Breast epithelium (tissue), 4 donors: ENCODE measurements at regions not wholly inside any gene's neighbourhood (a gene's known extent, or its start where the extent isn't known, plus 50 kb on each side); places are given as distances from the start of the nearest gene placed in this dataset.
"Not testable (repeated sequence)": the region's sequence is repeated elsewhere in the genome, so short reads cannot be mapped to it uniquely, and the experiment has no call there.

Source experiments
- DNase-seq, 2 donors: peaks; one replicate each; pipeline ENCODE4 v3.0.0-alpha.2; 2019; ENCODE audit warnings: low spot score in 2 of 2
- H3K27ac ChIP-seq, 2 donors: fragments of 200-600 bp; sonication (generic) in 1 of 2; one replicate each; pipeline ENCODE4 v1.5.1; 2016 to 2019; ENCODE audit warnings: mild to moderate bottlenecking in 1 of 2
- H3K27me3 ChIP-seq, 2 donors: fragments of 200-600 bp; sonication (generic) in 1 of 2; one replicate each; pipeline versions ENCODE4 v1.5.1 to v1.6.0; 2017 to 2019; ENCODE audit warnings: control low read depth in 1 of 2, mild to moderate bottlenecking in 1 of 2
- H3K36me3 ChIP-seq: fragments of 200-600 bp; one replicate; pipeline ENCODE4 v1.5.1; 2019
- H3K4me1 ChIP-seq, 2 donors: fragments of 200-600 bp; sonication (generic); one replicate each; pipeline ENCODE4 v1.5.1; 2016 to 2019; ENCODE audit warnings: control low read depth in 1 of 2
- H3K4me3 ChIP-seq, 3 donors: fragments of 200-600 bp; sonication (generic); 1 replicate in 2 of 3; 2 replicates in 1 of 3; pipeline ENCODE4 v1.5.1; 2016 to 2019; ENCODE audit warnings: mild to moderate bottlenecking in 3 of 3, moderate library complexity in 2 of 3
- H3K9me3 ChIP-seq, 2 donors: fragments of 200-600 bp; sonication (generic) in 1 of 2; one replicate each; pipeline ENCODE4 v1.5.1; 2016 to 2019; ENCODE audit warnings: control low read depth in 1 of 2
- CTCF ChIP-seq, 3 donors: fragments of 450-650 bp; IDR thresholded peaks; one replicate each; pipeline ENCODE4 v1.5.1; 2016 to 2017; ENCODE audit warnings: antibody characterized with exemption in 3 of 3, mild to moderate bottlenecking in 3 of 3, moderate library complexity in 3 of 3
- POLR2A ChIP-seq: fragments of 450-650 bp; IDR thresholded peaks from one replicate; pipeline ENCODE4 v1.6.1; 2016; ENCODE audit warnings: antibody characterized with exemption, mild to moderate bottlenecking, moderate library complexity
- POLR2AphosphoS5 ChIP-seq, 3 donors: sonication (generic); formaldehyde crosslinking; IDR thresholded peaks; one replicate each; pipeline ENCODE4 v1.6.1; 2017; ENCODE audit warnings: antibody characterized with exemption in 3 of 3
- intact Hi-C: fragments of 100-400 bp; cut with DNase I; formaldehyde crosslinking; loops from one replicate; pipeline ENCODE4 v1.15.1; 2023; ENCODE audit warnings: low total_unique reads

- H3K9me3 ChIP-seq, result no peaks in the 10 kb centered on the region
- intact Hi-C loops, result no loop called here
- DNase-seq, result no peak
- H3K36me3 ChIP-seq, result no peaks in the 10 kb centered on the region
- H3K27ac ChIP-seq, result no peak overlapping the region
- no peak overlapping the region for H3K4me3 ChIP-seq
- no peak for TF ChIP-seq POLR2AphosphoS5 (IDR thresholded peaks at IDR 0.05)
- no peak for TF ChIP-seq CTCF (IDR thresholded peaks at IDR 0.05)
- H3K4me1 ChIP-seq, result no peaks in the 10 kb centered on the region
- H3K27me3 ChIP-seq, result no peaks in the 10 kb centered on the region
Measured at GRCh38 chr1:181251713-181252075, 163.2 kb downstream of the IER5 start.

- H3K9me3 ChIP-seq, H3K4me3 ChIP-seq, H3K36me3 ChIP-seq, intact Hi-C loops, H3K27ac ChIP-seq, H3K4me1 ChIP-seq, H3K27me3 ChIP-seq, DNase-seq: not testable (repeated sequence)
Measured at GRCh38 chr1:181253601-181254000, 165.1 kb downstream of the IER5 start.

- DNase-seq, result peak in 1 of 2 donors; percentile 19
- H3K4me3 ChIP-seq, result no peak overlapping the region
- TF ChIP-seq POLR2A (no peak), CTCF (IDR thresholded peaks at IDR 0.05) (no peak), POLR2AphosphoS5 (IDR thresholded peaks at IDR 0.05) (no peak)
Measured at GRCh38 chr1:181255270-181255929, 166.9 kb downstream of the IER5 start.

GRCh38 chr1:181257117-181257516 lies 168.6 kb downstream of the IER5 start:
- intact Hi-C loops, result no loop called here
- no peak overlapping the region for H3K27ac ChIP-seq
- TF ChIP-seq CTCF (IDR thresholded peaks at IDR 0.05) (no peak), POLR2A (no peak), POLR2AphosphoS5 (IDR thresholded peaks at IDR 0.05) (no peak)
- H3K36me3 ChIP-seq, result no peaks in the 10 kb centered on the region
- no peaks in the 10 kb centered on the region for H3K9me3 ChIP-seq
- H3K4me1 ChIP-seq, result no peaks in the 10 kb centered on the region
- peaks cover 0 to 12% of the 10 kb centered on the region in 2 donors for H3K27me3 ChIP-seq
- no peak overlapping the region for H3K4me3 ChIP-seq
- no peak for DNase-seq

More at GRCh38 chr1:181255270-181255929, 166.9 kb downstream of the IER5 start:
- intact Hi-C loops, result no loop called here
- Histone ChIP-seq H3K27me3 (peaks cover 0 to 1% of the 10 kb centered on the region in 2 donors), H3K36me3 (no peaks in the 10 kb centered on the region), H3K4me1 (no peaks in the 10 kb centered on the region), H3K27ac (no peak overlapping the region), H3K9me3 (no peaks in the 10 kb centered on the region)

GRCh38 chr1:181259026-181259745 lies 170.7 kb downstream of the IER5 start:
- no peak for TF ChIP-seq CTCF (IDR thresholded peaks at IDR 0.05)
- TF ChIP-seq POLR2A, result no peak
- TF ChIP-seq POLR2AphosphoS5 (IDR thresholded peaks at IDR 0.05), result no peak
- intact Hi-C loops, result no loop called here
- H3K27me3 ChIP-seq, result peaks cover 0 to 12% of the 10 kb centered on the region in 2 donors

More at GRCh38 chr1:181259026-181259745, 170.7 kb downstream of the IER5 start:
- H3K4me1 ChIP-seq, result no peaks in the 10 kb centered on the region
- H3K4me3 ChIP-seq, result no peak overlapping the region
- DNase-seq, result no peak
- H3K27ac ChIP-seq, result no peak overlapping the region
- no peaks in the 10 kb centered on the region for H3K9me3 ChIP-seq
- H3K36me3 ChIP-seq, result no peaks in the 10 kb centered on the region
